ENCODE measurements at regions not wholly inside any gene's neighbourhood (a gene's known extent, or its start where the extent isn't known, plus 50 kb on each side); places are given as distances from the start of the nearest gene placed in this dataset.
"Not testable (repeated sequence)": the region's sequence is repeated elsewhere in the genome, so short reads cannot be mapped to it uniquely, and the experiment has no call there.

DNA sequence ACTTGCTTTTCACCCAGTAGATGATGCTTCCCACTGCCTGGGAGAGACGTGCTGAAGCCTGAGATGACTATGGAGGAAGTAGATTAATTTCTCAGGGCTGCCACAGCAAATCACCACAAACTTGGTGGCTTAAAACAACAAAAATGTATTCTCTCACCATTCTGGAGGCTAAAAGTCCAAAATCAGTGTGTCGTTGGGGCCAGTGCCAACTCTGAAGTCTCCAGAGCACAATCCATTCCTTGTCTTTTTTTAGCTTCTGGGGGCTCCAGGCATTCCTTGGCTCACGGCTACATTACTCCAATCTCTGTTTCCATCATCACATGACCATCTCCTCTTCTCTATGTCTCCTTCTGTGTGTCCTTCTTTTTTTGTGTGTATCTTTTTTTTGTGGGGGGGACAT, 105.8 kb upstream of the C1QTNF7 start:
- TF ChIP-seq Cebpa-rat (IDR thresholded peaks at IDR 0.05) = no peak
- Histone ChIP-seq H3K9me3 (replicated peaks in 1 of 11) (no peaks in the 10 kb centered on the region), H3K4me2 (no peak overlapping the region), H3K4me3 (no peak overlapping the region), H3K9ac (no peak overlapping the region), H3K27ac (no peak overlapping the region), H3K36me3 (no peaks in the 10 kb centered on the region), H3K27me3 (no peaks in the 10 kb centered on the region), H3K4me1 (no peaks in the 10 kb centered on the region), H4K20me1 (no peaks in the 10 kb centered on the region)

DNA sequence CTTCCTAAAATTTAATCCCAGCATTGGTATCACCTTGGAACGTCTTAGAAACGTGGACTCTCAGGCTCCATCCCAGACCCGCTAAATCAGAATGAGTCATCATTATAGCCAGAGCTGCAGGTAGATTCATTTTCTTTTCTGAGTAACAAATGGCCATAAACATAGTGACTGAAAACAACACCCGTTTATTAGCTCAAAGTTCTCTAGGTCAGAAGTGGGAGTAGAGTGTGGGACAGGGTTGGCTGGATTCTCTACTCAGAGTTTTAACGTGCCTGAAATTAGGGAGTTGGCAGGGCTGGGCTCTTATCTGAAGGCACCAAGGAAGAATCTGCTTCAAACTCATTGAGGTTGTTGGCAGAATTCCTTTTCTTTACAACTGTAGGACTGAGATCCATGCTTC, 101.8 kb upstream of the C1QTNF7 start:
- Histone ChIP-seq H3K9ac (no peak overlapping the region), H3K27me3 (no peaks in the 10 kb centered on the region), H3K4me3 (no peak overlapping the region)

DNA sequence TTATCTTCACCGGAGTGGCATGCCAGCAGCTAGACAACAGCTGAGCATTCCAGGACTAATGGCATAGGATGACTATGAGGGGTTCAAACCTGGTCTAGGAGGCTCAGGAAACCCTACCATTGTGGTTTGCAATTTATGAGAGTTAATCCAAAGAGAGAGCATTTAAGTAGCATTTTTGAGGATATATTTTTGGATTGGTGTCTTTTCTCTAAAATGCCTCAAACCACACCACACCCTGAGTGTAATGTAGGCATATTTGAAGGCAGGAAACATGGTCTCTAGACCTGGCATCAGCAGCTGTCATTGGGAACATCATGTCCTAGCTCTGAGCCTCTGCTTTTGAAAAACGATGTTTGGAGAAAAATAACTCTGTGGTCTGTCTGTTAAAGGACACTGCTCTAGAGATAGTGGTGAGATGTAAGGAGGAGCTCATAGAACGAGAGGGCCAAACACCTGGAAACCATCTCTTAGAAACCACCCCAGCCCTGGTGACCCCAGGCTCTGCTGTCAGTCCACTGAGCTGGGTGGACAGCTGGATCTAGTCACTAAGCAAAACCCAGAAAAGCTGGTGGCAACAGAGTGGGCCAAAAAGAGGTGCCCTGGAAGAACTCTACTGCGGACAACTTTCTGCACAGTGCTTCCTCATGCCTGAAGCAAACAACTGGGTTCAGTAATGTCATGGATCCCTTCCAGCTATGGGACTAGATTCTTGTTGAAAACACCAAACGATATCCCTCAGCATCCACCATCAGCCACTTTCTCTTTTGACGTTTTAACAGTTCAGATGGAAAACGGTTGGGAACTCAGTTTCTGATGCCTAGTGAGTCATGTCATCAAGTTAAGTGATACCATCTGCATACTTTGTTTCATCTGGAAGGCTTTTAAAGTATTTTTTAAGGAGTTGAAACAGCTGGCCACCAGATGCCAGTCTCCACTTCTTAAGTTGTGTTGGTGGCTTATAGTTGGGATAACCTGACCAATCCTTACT, 100.2 kb upstream of the C1QTNF7 start:
- Histone ChIP-seq H3K9ac (no peak overlapping the region), H3K4me2 (no peak overlapping the region), H3K27me3 (no peaks in the 10 kb centered on the region), H3K36me3 (no peaks in the 10 kb centered on the region), H4K20me1 (no peaks in the 10 kb centered on the region), H3K4me1 (no peaks in the 10 kb centered on the region), H3K9me3 (replicated peaks in 1 of 11) (no peaks in the 10 kb centered on the region), H3K27ac (no peak overlapping the region), H3K4me3 (no peak overlapping the region)
- no peak for TF ChIP-seq Cebpa-rat (IDR thresholded peaks at IDR 0.05)

More for the DNA sequence above, 101.8 kb upstream of the C1QTNF7 start:
- no peaks in the 10 kb centered on the region for H3K9me3 ChIP-seq (replicated peaks in 1 of 11)
- H4K20me1 ChIP-seq = no peaks in the 10 kb centered on the region
- H3K27ac ChIP-seq = no peak overlapping the region
- H3K36me3 ChIP-seq = no peaks in the 10 kb centered on the region
- H3K4me1 ChIP-seq = no peaks in the 10 kb centered on the region
- no peak for TF ChIP-seq Cebpa-rat (IDR thresholded peaks at IDR 0.05)
- H3K4me2 ChIP-seq = no peak overlapping the region

DNA sequence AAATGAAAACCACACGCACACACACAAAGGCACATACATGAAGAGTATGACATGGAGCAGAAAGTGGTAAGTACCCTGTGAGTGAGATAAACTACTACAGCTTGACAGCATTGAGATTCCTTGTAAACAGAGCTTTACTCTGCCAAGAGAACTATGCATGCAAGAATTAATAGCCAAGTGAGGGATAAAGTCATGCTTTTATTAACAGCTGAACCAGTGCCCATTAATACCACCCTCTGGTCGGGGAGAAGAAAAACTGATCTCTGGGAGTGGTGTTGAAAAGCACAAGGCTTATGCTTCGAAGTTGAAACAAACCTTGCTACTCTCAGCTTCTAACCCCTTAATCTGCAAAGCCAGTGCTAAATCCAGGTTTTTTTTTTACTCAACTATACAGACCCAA, 95.9 kb upstream of the C1QTNF7 start:
- no peak overlapping the region for H3K9ac ChIP-seq
- H3K27me3 ChIP-seq = no peaks in the 10 kb centered on the region

DNA sequence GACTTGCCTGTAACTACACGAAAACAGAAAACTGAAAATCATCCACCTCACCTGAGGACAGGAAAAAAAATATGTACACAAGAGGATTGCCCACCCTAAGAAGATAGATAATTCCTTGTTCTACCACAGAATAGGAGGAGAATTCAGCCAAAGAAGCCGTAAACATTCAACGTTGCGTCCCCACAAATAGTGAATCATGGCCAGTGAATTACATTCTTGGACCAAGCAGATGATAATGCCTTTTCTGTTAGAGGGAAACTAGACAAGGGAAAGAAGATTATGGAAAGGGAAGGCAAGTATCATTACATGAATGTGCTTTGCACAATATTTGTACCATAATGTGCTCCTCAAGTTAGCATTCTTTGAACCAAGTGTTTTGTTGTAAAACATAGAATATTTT, 95.5 kb upstream of the C1QTNF7 start:
- H3K4me1 ChIP-seq = peaks cover 0 to 23% (median 8%) of the 10 kb centered on the region in 10 experiments; a peak in 10 of 20 replicates
- no peaks in the 10 kb centered on the region for H4K20me1 ChIP-seq
- H3K36me3 ChIP-seq = no peaks in the 10 kb centered on the region
- no peak overlapping the region for H3K4me3 ChIP-seq
- no peak overlapping the region for H3K27ac ChIP-seq
- H3K27me3 ChIP-seq = no peaks in the 10 kb centered on the region
- no peak overlapping the region for H3K4me2 ChIP-seq
- TF ChIP-seq Cebpa-rat (IDR thresholded peaks at IDR 0.05) = no peak
- H3K9ac ChIP-seq = no peak overlapping the region
- H3K9me3 ChIP-seq (replicated peaks in 1 of 11) = peaks cover 0 to 10% (median 0%) of the 10 kb centered on the region in 11 experiments; a peak in 2 of 22 replicates

More for the DNA sequence above, 95.9 kb upstream of the C1QTNF7 start:
- Histone ChIP-seq H3K4me1 (peaks cover 0 to 18% (median 8%) of the 10 kb centered on the region in 10 experiments; a peak in 10 of 20 replicates), H3K4me3 (no peak overlapping the region), H3K4me2 (no peak overlapping the region), H3K9me3 (replicated peaks in 1 of 11) (peaks cover 0 to 8% (median 0%) of the 10 kb centered on the region in 11 experiments; a peak in 2 of 22 replicates), H3K36me3 (no peaks in the 10 kb centered on the region), H3K27ac (no peak overlapping the region), H4K20me1 (no peaks in the 10 kb centered on the region)
- no peak for TF ChIP-seq Cebpa-rat (IDR thresholded peaks at IDR 0.05)

DNA sequence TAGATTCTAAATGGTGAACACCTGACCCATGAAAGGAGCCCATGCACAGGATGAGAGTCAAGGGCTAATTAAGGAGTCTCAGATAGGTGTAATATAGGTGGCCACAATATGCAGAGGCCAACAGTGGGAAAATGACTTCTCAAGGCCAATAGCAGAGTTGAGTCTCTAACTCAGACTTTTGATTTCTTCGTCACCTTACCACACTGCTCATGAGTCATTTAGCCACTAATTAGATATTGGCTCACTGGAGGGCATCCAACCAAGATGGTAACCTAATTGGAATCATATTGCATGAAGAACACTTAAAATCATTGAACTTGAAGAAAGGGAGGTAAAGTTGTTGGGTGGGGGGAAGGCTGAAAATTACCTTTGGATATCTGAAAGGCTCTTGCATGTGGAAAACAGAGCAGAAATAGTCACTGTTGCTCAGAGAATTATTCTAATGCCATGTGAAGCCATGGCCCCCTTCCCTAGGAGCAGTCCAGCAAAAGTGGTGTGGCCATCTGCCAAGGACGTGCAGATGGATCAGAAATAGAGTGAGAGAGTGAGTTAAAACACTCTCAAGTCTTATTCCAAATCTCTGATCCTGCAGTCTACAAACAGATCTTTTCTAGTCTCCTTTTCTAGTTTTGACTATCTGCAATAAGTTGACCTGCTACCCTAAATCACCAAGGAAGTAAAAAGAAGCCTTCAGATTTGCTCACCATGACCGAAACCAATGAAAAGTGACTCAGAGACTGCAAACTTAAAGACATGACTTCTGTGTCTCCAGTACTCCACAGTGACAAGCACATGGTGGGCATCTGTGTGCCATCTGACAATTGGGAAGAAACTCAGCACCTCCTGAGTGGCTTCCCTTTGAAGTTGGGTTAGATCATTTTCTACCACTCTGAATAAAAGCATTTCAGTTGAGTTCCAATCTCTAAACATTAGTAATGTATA, 93.9 kb upstream of the C1QTNF7 start:
- Histone ChIP-seq H3K36me3 (no peaks in the 10 kb centered on the region), H3K4me2 (peak overlapping the region in 4 of 11 experiments; percentile 17 to 57 (median 24); a peak in 7 of 22 replicates), H4K20me1 (no peaks in the 10 kb centered on the region), H3K9ac (no peak overlapping the region), H3K4me1 (peaks cover 0 to 27% (median 8%) of the 10 kb centered on the region in 10 experiments; a peak in 10 of 20 replicates), H3K27me3 (no peaks in the 10 kb centered on the region), H3K4me3 (no peak overlapping the region), H3K27ac (no peak overlapping the region), H3K9me3 (replicated peaks in 1 of 11) (peaks cover 0 to 10% (median 0%) of the 10 kb centered on the region in 11 experiments; a peak in 2 of 22 replicates)
- TF ChIP-seq Cebpa-rat (IDR thresholded peaks at IDR 0.05) = no peak

DNA sequence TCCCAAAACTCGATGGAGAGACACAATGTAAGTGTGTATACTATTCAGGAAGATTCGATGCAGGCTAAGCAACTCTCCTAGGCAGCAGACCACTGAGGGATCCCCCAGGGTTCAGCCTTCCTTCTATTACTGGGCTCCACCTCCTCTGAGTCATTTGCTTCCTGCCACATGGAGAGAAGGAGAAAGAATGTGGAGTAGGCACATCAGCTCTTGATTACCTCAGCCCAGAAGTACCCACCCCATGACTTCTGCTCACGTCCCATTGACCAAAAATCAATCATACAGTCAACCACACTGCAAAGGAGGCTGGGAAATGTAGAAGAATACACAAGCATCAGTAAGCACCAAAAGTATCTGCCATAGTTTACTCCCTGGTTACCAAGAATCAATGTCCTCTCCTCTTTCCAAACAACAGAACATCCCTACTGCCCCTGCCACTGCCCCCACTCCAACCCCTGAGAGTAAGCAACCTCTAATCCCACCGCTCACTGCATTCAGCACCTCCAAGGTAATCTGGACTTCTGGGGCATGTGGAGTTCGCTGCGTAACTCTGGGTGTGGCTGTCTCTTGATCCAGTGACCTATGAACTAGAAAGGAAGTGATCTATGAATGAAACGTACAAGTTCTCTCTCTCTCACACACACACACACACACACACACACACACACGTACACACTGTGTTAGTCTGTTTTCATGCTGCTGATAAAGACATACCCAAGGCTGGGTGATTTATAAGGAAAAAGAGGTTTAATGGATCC, 91.2 kb upstream of the C1QTNF7 start:
- H3K4me2 ChIP-seq = peak overlapping the region in 6 of 11 experiments; percentile 3 to 62 (median 36); a peak in 8 of 22 replicates
- H4K20me1 ChIP-seq = no peaks in the 10 kb centered on the region
- no peak overlapping the region for H3K9ac ChIP-seq
- no peaks in the 10 kb centered on the region for H3K36me3 ChIP-seq
- TF ChIP-seq Cebpa-rat (IDR thresholded peaks at IDR 0.05) = no peak
- H3K4me3 ChIP-seq = no peak overlapping the region
- peaks cover 0 to 10% (median 0%) of the 10 kb centered on the region in 11 experiments; a peak in 3 of 22 replicates for H3K9me3 ChIP-seq (replicated peaks in 1 of 11)
- peaks cover 0 to 27% (median 8%) of the 10 kb centered on the region in 10 experiments; a peak in 10 of 20 replicates for H3K4me1 ChIP-seq
- H3K27ac ChIP-seq = no peak overlapping the region
- H3K27me3 ChIP-seq = no peaks in the 10 kb centered on the region

DNA sequence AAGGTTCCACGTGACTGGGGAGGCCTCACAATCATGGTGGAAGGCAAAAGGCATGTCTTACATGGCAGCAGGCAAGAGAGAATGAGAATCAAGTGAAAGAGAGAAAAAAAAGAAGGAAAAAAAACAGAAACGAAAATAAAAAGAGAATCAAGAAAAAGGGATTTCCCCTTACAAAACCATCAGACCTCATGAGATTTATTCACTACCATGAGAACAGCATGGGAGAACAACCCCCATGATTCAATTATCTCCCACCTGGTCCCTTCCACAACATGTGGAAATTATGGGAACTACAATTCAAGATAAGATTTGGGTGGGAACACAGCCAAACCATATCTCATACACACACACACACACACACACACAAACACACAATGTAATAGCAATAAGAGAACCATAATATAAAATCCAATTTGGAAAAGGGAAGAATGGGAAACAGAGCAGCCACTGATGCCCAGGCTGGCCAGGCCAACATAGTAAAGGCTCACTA, 90.6 kb upstream of the C1QTNF7 start:
- Histone ChIP-seq H3K4me2 (peak overlapping the region in 3 of 11 experiments; percentile 41 to 62 (median 47); a peak in 4 of 22 replicates), H3K4me1 (peaks cover 0 to 27% (median 8%) of the 10 kb centered on the region in 10 experiments; a peak in 10 of 20 replicates)
- not testable (repeated sequence) for H4K20me1 ChIP-seq; H3K9me3 ChIP-seq (replicated peaks in 1 of 11); H3K9ac ChIP-seq; H3K4me3 ChIP-seq; H3K27ac ChIP-seq; H3K27me3 ChIP-seq; H3K36me3 ChIP-seq
